ENCODE measurements at regions not wholly inside any gene's neighbourhood (a gene's known extent, or its start where the extent isn't known, plus 50 kb on each side); places are given as distances from the start of the nearest gene placed in this dataset.

- ATAC-seq, result no peak
- Histone ChIP-seq H3K36me3 (no peaks in the 10 kb centered on the region), H3K4me1 (no peaks in the 10 kb centered on the region), H3K9me3 (no peaks in the 10 kb centered on the region), H3K4me3 (no peak overlapping the region), H3K27ac (no peak overlapping the region), H3K27me3 (ENCODE audit: low read depth) (no peaks in the 10 kb centered on the region)
- no peak for TF ChIP-seq CTCF (IDR thresholded peaks at IDR 0.05)
- intact Hi-C loops (cut with DNase I), result no loop called here
- DNase-seq, result no peak
These were observed 150.7 kb upstream of the CPM start for GRCh38 chr12:69083689-69084088.

GRCh38 chr12:69084816-69085378 lies 151.9 kb upstream of the CPM start:
- no peak overlapping the region for H3K27ac ChIP-seq
- H3K27me3 ChIP-seq (ENCODE audit: low read depth), result no peaks in the 10 kb centered on the region
- TF ChIP-seq CTCF (IDR thresholded peaks at IDR 0.05), result no peak
- ATAC-seq (no peak), DNase-seq (no peak)
- no peak overlapping the region for H3K4me3 ChIP-seq
- no peaks in the 10 kb centered on the region for H3K4me1 ChIP-seq
- H3K9me3 ChIP-seq, result no peaks in the 10 kb centered on the region
- intact Hi-C loops (cut with DNase I), result no loop called here
- H3K36me3 ChIP-seq, result no peaks in the 10 kb centered on the region

- no peak for TF ChIP-seq CTCF (IDR thresholded peaks at IDR 0.05)
- no peaks in the 10 kb centered on the region for H3K27me3 ChIP-seq (ENCODE audit: low read depth)
- ATAC-seq, result no peak
- H3K4me3 ChIP-seq, result no peak overlapping the region
- intact Hi-C loops (cut with DNase I), result no loop called here
- H3K27ac ChIP-seq, result no peak overlapping the region
- H3K4me1 ChIP-seq, result no peaks in the 10 kb centered on the region
- DNase-seq, result no peak
- no peaks in the 10 kb centered on the region for H3K9me3 ChIP-seq
- no peaks in the 10 kb centered on the region for H3K36me3 ChIP-seq
These were observed 152.9 kb upstream of the CPM start for GRCh38 chr12:69085852-69086251.

- H3K27ac ChIP-seq, result no peak overlapping the region
- no peaks in the 10 kb centered on the region for H3K4me1 ChIP-seq
- TF ChIP-seq CTCF (IDR thresholded peaks at IDR 0.05), result no peak
- DNase-seq (no peak), ATAC-seq (no peak)
- H3K36me3 ChIP-seq, result no peaks in the 10 kb centered on the region
- intact Hi-C loops (cut with DNase I), result no loop called here
- H3K9me3 ChIP-seq, result no peaks in the 10 kb centered on the region
- H3K27me3 ChIP-seq (ENCODE audit: low read depth), result no peaks in the 10 kb centered on the region
- H3K4me3 ChIP-seq, result no peak overlapping the region
These were observed 151.4 kb upstream of the CPSF6 start for GRCh38 chr12:69087986-69088385.

- Histone ChIP-seq H3K4me3 (no peak overlapping the region), H3K27me3 (ENCODE audit: low read depth) (no peaks in the 10 kb centered on the region), H3K4me1 (no peaks in the 10 kb centered on the region), H3K36me3 (no peaks in the 10 kb centered on the region), H3K27ac (no peak overlapping the region), H3K9me3 (no peaks in the 10 kb centered on the region)
- no peak for TF ChIP-seq CTCF (IDR thresholded peaks at IDR 0.05)
- DNase-seq, result no peak
- ATAC-seq, result no peak
- intact Hi-C loops (cut with DNase I), result no loop called here
These were observed 148.6 kb upstream of the CPSF6 start for GRCh38 chr12:69090722-69091121.
